ENCODE measurements at regions not wholly inside any gene's neighbourhood (a gene's known extent, or its start where the extent isn't known, plus 50 kb on each side); places are given as distances from the start of the nearest gene placed in this dataset.

GRCh38 chr3:166706094-166706493 is 674.0 kb downstream of the ZBBX start:
- WGBS (ENCODE audit: low lambda C conversion rate), result 0% methylated on average over 2 of the region's 2 CpGs
- Histone ChIP-seq H4K20me1 (ENCODE audit: insufficient read depth, low read length) (no peaks in the 10 kb centered on the region), H3K27me3 (ENCODE audit: control insufficient read depth in 1 of 2, insufficient read depth in 2 of 2, low read length in 2 of 2) (no peaks in the 10 kb centered on the region), H3K79me2 (ENCODE audit: insufficient read depth, low read length) (no peaks in the 10 kb centered on the region), H3K4me1 (ENCODE audit: insufficient read depth, low read length) (no peaks in the 10 kb centered on the region), H3K9ac (ENCODE audit: insufficient read depth, low read depth, low read length) (no peak overlapping the region), H3K27ac (ENCODE audit: extremely low read length, insufficient read depth, low read length) (no peak overlapping the region), H3K4me2 (ENCODE audit: low read depth, low read length) (no peak overlapping the region), H3K9me3 (ENCODE audit: low read length) (no peaks in the 10 kb centered on the region), H3K36me3 (replicated peaks in 1 of 2; ENCODE audit: control insufficient read depth in 1 of 2, insufficient read depth in 2 of 2, low read length in 2 of 2) (no peaks in the 10 kb centered on the region), H3K4me3 (replicated peaks in 1 of 3; ENCODE audit: insufficient read depth in 1 of 3, low read depth in 2 of 3, low read length in 3 of 3) (no peak overlapping the region), H2AFZ (ENCODE audit: low read length) (no peak overlapping the region)
- CTCF ChIA-PET (ENCODE audit: low intra/inter-chr PET ratio, low total read pairs), result no interaction called here
- no peak for FAIRE-seq
- POLR2A ChIA-PET, result no interaction called here
- in situ Hi-C loops (cut with HindIII; ENCODE audit: extremely low pct_ligation_motif_present, low pct_unique_long_range_greater_than_20kb) (no loop called here), intact Hi-C loops (cut with micrococcal nuclease; ENCODE audit: unreplicated experiment) (no loop called here)
- no TSS peak for BruUV-seq (replicated peaks)
- no peak for TF ChIP-seq ZC3H13 (CRISPR knock-in tag; IDR thresholded peaks at IDR 0.05)
- no peak for TF ChIP-seq ZNF616 (CRISPR knock-in tag; IDR thresholded peaks at IDR 0.05; ENCODE audit: low read depth)
- TF ChIP-seq TCF7L2 (IDR thresholded peaks at IDR 0.05; ENCODE audit: low read depth, low read length), result no peak
- no peak for TF ChIP-seq NCOA1 (CRISPR knock-in tag; IDR thresholded peaks at IDR 0.05)
- TF ChIP-seq, protein P1, sequence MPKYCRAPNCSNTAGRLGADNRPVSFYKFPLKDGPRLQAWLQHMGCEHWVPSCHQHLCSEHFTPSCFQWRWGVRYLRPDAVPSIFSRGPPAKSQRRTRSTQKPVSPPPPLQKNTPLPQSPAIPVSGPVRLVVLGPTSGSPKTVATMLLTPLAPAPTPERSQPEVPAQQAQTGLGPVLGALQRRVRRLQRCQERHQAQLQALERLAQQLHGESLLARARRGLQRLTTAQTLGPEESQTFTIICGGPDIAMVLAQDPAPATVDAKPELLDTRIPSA (CRISPR knock-in tag; IDR thresholded peaks at IDR 0.05; ENCODE audit: borderline replicate concordance), result no peak
- no peak for TF ChIP-seq ZNF850 (CRISPR knock-in tag; conservative IDR thresholded peaks at IDR 0.05)
- no peak for TF ChIP-seq ARHGAP35 (CRISPR knock-in tag; IDR thresholded peaks at IDR 0.05; ENCODE audit: borderline replicate concordance)
- TF ChIP-seq, protein P2, sequence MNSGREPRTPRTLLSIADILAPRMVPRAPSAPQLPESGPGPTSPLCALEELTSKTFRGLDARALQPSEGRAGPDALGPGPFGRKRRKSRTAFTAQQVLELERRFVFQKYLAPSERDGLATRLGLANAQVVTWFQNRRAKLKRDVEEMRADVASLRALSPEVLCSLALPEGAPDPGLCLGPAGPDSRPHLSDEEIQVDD (CRISPR knock-in tag; IDR thresholded peaks at IDR 0.05; ENCODE audit: borderline replicate concordance), result no peak
- no peak for TF ChIP-seq AHDC1 (CRISPR knock-in tag; IDR thresholded peaks at IDR 0.05; ENCODE audit: borderline replicate concordance)
- TF ChIP-seq NR2F1 (CRISPR knock-in tag; IDR thresholded peaks at IDR 0.05), result no peak
- ATAC-seq, result no peak
- no peak for DNase-seq (ENCODE audit: low spot score)

Measured in HepG2 (cell line).